H1 (cell line): ENCODE measurements at regions not wholly inside any gene's neighbourhood (a gene's known extent, or its start where the extent isn't known, plus 50 kb on each side); places are given as distances from the start of the nearest gene placed in this dataset.

Experiments used
- HDAC2 ChIP-seq, 2 experiments: fragments of 300-600 bp in 1 of 2; sonication (generic) in 1 of 2; IDR thresholded peaks; 2 replicates each; pipeline ENCODE4 v1.6.1; 2011 to 2012; ENCODE audit warnings: low read depth in 2 of 2, low read length in 2 of 2, mild to moderate bottlenecking in 2 of 2, moderate library complexity in 2 of 2, borderline replicate concordance in 1 of 2, inconsistent platforms in 1 of 2
- JUND ChIP-seq: IDR thresholded peaks from 2 replicates; pipeline ENCODE4 v1.6.1; 2011; ENCODE audit warnings: mild to moderate bottlenecking, improper control_type of control experiment, low read length
- KDM1A ChIP-seq: fragments of 200-600, 300-600 bp; sonication (generic); IDR thresholded peaks from 2 replicates; pipeline ENCODE4 v1.7.1; 2016; ENCODE audit warnings: mild to moderate bottlenecking, low read length, borderline replicate concordance
- RBBP5 ChIP-seq: IDR thresholded peaks from 2 replicates; pipeline ENCODE4 v1.7.1; 2012; ENCODE audit warnings: low read depth, mild to moderate bottlenecking, inconsistent platforms, low read length, moderate library complexity, borderline replicate concordance
- SIN3A ChIP-seq, 2 experiments: IDR thresholded peaks in 1 of 2; conservative IDR thresholded peaks in 1 of 2; 2 replicates each; pipeline ENCODE4 v1.6.1; 2011 to 2012; ENCODE audit warnings: low read length in 2 of 2, improper control_type of control experiment in 1 of 2, low read depth in 1 of 2, mild to moderate bottlenecking in 1 of 2
- TAF7 ChIP-seq: optimal IDR thresholded peaks from 2 replicates; pipeline ENCODE3; 2011; ENCODE audit warnings: low read depth, mild to moderate bottlenecking, inconsistent platforms, low read length, moderate library complexity, borderline replicate concordance
- TF ChIP-seq, protein P1 (sequence below): fragments of 300-600 bp; sonication (generic); IDR thresholded peaks from 2 replicates; pipeline ENCODE4 v1.7.1; 2012; ENCODE audit warnings: low read length, moderate library complexity, mild to moderate bottlenecking, inconsistent platforms; ENCODE audit not compliant: insufficient replicate concordance
- TF ChIP-seq, protein P2 (sequence below), 3 experiments: IDR thresholded peaks; 1 replicate in 2 of 3; 2 replicates in 1 of 3; pipeline versions ENCODE4 v1.5.1 to v1.6.1; 2011; ENCODE audit warnings: low read length in 3 of 3, mild to moderate bottlenecking in 3 of 3, inconsistent platforms in 2 of 3, low read depth in 1 of 3, moderate library complexity in 1 of 3; ENCODE audit not compliant: insufficient read depth in 1 of 3; ENCODE audit errors: control extremely low read depth in 1 of 3

DNA sequence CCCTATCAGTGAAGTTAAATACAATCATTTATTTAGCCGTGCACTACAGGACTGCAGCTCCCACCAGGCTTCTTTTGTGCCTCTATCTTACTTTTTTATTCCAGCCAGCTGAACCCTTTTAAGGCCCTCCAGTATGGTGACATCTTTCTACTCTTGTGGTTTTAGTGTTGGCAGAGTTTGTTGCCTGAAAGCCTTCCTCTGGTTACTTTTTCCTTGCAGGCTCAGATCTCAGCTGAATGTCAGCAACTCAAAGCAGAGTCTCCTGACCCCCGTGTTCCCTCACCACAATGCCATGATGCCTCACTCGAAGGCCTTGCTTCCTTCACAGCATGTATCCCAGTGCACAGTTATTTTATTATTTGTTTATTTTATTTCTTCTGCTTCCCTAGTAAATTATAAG is 818.9 kb upstream of the LCORL start (continued):
- TF ChIP-seq, protein P1, sequence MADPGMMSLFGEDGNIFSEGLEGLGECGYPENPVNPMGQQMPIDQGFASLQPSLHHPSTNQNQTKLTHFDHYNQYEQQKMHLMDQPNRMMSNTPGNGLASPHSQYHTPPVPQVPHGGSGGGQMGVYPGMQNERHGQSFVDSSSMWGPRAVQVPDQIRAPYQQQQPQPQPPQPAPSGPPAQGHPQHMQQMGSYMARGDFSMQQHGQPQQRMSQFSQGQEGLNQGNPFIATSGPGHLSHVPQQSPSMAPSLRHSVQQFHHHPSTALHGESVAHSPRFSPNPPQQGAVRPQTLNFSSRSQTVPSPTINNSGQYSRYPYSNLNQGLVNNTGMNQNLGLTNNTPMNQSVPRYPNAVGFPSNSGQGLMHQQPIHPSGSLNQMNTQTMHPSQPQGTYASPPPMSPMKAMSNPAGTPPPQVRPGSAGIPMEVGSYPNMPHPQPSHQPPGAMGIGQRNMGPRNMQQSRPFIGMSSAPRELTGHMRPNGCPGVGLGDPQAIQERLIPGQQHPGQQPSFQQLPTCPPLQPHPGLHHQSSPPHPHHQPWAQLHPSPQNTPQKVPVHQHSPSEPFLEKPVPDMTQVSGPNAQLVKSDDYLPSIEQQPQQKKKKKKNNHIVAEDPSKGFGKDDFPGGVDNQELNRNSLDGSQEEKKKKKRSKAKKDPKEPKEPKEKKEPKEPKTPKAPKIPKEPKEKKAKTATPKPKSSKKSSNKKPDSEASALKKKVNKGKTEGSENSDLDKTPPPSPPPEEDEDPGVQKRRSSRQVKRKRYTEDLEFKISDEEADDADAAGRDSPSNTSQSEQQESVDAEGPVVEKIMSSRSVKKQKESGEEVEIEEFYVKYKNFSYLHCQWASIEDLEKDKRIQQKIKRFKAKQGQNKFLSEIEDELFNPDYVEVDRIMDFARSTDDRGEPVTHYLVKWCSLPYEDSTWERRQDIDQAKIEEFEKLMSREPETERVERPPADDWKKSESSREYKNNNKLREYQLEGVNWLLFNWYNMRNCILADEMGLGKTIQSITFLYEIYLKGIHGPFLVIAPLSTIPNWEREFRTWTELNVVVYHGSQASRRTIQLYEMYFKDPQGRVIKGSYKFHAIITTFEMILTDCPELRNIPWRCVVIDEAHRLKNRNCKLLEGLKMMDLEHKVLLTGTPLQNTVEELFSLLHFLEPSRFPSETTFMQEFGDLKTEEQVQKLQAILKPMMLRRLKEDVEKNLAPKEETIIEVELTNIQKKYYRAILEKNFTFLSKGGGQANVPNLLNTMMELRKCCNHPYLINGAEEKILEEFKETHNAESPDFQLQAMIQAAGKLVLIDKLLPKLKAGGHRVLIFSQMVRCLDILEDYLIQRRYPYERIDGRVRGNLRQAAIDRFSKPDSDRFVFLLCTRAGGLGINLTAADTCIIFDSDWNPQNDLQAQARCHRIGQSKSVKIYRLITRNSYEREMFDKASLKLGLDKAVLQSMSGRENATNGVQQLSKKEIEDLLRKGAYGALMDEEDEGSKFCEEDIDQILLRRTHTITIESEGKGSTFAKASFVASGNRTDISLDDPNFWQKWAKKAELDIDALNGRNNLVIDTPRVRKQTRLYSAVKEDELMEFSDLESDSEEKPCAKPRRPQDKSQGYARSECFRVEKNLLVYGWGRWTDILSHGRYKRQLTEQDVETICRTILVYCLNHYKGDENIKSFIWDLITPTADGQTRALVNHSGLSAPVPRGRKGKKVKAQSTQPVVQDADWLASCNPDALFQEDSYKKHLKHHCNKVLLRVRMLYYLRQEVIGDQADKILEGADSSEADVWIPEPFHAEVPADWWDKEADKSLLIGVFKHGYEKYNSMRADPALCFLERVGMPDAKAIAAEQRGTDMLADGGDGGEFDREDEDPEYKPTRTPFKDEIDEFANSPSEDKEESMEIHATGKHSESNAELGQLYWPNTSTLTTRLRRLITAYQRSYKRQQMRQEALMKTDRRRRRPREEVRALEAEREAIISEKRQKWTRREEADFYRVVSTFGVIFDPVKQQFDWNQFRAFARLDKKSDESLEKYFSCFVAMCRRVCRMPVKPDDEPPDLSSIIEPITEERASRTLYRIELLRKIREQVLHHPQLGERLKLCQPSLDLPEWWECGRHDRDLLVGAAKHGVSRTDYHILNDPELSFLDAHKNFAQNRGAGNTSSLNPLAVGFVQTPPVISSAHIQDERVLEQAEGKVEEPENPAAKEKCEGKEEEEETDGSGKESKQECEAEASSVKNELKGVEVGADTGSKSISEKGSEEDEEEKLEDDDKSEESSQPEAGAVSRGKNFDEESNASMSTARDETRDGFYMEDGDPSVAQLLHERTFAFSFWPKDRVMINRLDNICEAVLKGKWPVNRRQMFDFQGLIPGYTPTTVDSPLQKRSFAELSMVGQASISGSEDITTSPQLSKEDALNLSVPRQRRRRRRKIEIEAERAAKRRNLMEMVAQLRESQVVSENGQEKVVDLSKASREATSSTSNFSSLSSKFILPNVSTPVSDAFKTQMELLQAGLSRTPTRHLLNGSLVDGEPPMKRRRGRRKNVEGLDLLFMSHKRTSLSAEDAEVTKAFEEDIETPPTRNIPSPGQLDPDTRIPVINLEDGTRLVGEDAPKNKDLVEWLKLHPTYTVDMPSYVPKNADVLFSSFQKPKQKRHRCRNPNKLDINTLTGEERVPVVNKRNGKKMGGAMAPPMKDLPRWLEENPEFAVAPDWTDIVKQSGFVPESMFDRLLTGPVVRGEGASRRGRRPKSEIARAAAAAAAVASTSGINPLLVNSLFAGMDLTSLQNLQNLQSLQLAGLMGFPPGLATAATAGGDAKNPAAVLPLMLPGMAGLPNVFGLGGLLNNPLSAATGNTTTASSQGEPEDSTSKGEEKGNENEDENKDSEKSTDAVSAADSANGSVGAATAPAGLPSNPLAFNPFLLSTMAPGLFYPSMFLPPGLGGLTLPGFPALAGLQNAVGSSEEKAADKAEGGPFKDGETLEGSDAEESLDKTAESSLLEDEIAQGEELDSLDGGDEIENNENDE: no peak
- TF ChIP-seq KDM1A (no peak), JUND (no peak), TAF7 (no peak), RBBP5 (no peak), HDAC2 (IDR thresholded peaks at IDR 0.05; ENCODE audit: borderline replicate concordance in 1 of 2, low read depth in 2 of 2, low read length in 2 of 2) (no peak), SIN3A (conservative IDR thresholded peaks at IDR 0.05 in 1 of 2, IDR thresholded peaks at IDR 0.05 in 1 of 2; ENCODE audit: low read depth in 1 of 2, low read length in 2 of 2) (no peak)
- TF ChIP-seq, protein P2, sequence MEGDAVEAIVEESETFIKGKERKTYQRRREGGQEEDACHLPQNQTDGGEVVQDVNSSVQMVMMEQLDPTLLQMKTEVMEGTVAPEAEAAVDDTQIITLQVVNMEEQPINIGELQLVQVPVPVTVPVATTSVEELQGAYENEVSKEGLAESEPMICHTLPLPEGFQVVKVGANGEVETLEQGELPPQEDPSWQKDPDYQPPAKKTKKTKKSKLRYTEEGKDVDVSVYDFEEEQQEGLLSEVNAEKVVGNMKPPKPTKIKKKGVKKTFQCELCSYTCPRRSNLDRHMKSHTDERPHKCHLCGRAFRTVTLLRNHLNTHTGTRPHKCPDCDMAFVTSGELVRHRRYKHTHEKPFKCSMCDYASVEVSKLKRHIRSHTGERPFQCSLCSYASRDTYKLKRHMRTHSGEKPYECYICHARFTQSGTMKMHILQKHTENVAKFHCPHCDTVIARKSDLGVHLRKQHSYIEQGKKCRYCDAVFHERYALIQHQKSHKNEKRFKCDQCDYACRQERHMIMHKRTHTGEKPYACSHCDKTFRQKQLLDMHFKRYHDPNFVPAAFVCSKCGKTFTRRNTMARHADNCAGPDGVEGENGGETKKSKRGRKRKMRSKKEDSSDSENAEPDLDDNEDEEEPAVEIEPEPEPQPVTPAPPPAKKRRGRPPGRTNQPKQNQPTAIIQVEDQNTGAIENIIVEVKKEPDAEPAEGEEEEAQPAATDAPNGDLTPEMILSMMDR (IDR thresholded peaks at IDR 0.05; ENCODE audit: control extremely low read depth in 1 of 3, insufficient read depth in 1 of 3, low read depth in 1 of 3, low read length in 3 of 3): no peak
